ENCODE measurements at regions not wholly inside any gene's neighbourhood (a gene's known extent, or its start where the extent isn't known, plus 50 kb on each side); places are given as distances from the start of the nearest gene placed in this dataset.
"Not testable (repeated sequence)": the region's sequence is repeated elsewhere in the genome, so short reads cannot be mapped to it uniquely, and the experiment has no call there.

DNA sequence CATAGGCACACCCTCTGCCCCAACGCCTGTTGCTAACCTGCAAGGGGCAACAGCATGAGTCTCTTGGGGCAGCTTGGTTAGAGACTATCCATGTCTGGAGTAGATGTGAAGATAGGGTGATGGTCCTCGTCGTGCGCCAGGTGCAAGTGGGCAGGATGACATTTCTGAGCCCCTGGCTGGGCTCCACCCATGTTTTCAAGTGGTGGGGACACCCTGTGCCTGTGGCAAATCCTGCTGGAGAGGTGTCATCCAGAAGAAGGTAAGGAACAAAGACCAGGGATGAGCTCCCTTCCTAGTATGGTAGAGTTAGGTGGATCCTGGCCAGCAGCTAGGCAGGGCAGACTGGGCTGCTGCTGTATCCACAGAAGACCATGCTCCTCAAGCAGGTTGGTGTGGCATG, 152.6 kb downstream of the ABHD5 start:
- no peaks in the 10 kb centered on the region for H4K20me1 ChIP-seq (ENCODE audit: insufficient read depth, poor library complexity, severe bottlenecking)
- no peaks in the 10 kb centered on the region for H3K9me2 ChIP-seq (replicated peaks; ENCODE audit: insufficient read depth)
- H3K27ac ChIP-seq, result no peak overlapping the region
- no peaks in the 10 kb centered on the region for H3K79me2 ChIP-seq
- H2AFZ ChIP-seq, result no peak overlapping the region
- no peak overlapping the region for H3K4me3 ChIP-seq
- H3K4me1 ChIP-seq (ENCODE audit: insufficient read depth), result no peaks in the 10 kb centered on the region
- no peaks in the 10 kb centered on the region for H3K9me3 ChIP-seq (ENCODE audit: low read depth)
- H3K4me2 ChIP-seq, result no peak overlapping the region
- TF ChIP-seq EZH2 (IDR thresholded peaks at IDR 0.05; ENCODE audit: borderline replicate concordance) (no peak), CTCF (IDR thresholded peaks at IDR 0.05; ENCODE audit: poor library complexity) (no peak), EZH2phosphoT487 (IDR thresholded peaks at IDR 0.05; ENCODE audit: low read depth, severe bottlenecking, unreplicated experiment) (no peak)
- 80% methylated on average over 4 of the region's 4 CpGs for WGBS (ENCODE audit: low lambda C conversion rate, missing lambda C conversion rate)
- H3K36me3 ChIP-seq (replicated peaks; ENCODE audit: insufficient read depth, low read depth), result no peaks in the 10 kb centered on the region
- no peaks in the 10 kb centered on the region for H3K27me3 ChIP-seq
- no peak for DNase-seq (ENCODE audit: low spot score)

DNA sequence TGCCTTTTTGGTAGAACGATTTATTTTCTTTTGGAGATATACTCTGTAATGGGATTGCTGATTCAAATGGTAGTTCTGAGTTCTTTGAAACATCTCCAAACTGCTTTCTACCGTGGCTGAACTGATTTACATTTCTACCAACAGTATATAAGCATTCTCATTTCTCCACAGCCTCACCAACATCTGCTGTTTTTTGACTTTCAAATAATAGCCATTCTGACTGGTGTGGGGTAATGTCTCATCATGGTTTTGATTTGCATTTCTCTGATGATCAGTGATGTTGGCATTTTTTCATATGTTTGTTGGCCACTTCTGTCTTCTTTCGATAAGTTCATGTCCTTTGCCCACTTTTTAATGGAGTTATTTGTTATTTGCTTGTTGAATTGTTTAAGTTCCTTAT, 154.0 kb downstream of the ABHD5 start:
- no peak for TF ChIP-seq EZH2 (IDR thresholded peaks at IDR 0.05; ENCODE audit: borderline replicate concordance)
- TF ChIP-seq EZH2phosphoT487 (IDR thresholded peaks at IDR 0.05; ENCODE audit: low read depth, severe bottlenecking, unreplicated experiment), result no peak
- TF ChIP-seq CTCF (IDR thresholded peaks at IDR 0.05; ENCODE audit: poor library complexity), result no peak
- Histone ChIP-seq H3K27ac (no peak overlapping the region), H4K20me1 (ENCODE audit: insufficient read depth, poor library complexity, severe bottlenecking) (no peaks in the 10 kb centered on the region), H3K9me2 (replicated peaks; ENCODE audit: insufficient read depth) (no peaks in the 10 kb centered on the region), H3K4me3 (no peak overlapping the region), H3K79me2 (no peaks in the 10 kb centered on the region), H3K27me3 (no peaks in the 10 kb centered on the region), H3K9me3 (ENCODE audit: low read depth) (no peaks in the 10 kb centered on the region), H3K36me3 (replicated peaks; ENCODE audit: insufficient read depth, low read depth) (no peaks in the 10 kb centered on the region), H3K4me2 (no peak overlapping the region), H3K4me1 (ENCODE audit: insufficient read depth) (no peaks in the 10 kb centered on the region), H2AFZ (no peak overlapping the region)
- DNase-seq (ENCODE audit: low spot score), result no peak
- WGBS (ENCODE audit: low lambda C conversion rate, missing lambda C conversion rate), result 72% methylated on average over 3 of the region's 3 CpGs

- H3K4me2 ChIP-seq; H3K9me3 ChIP-seq (ENCODE audit: low read depth); H3K4me1 ChIP-seq (ENCODE audit: insufficient read depth); H2AFZ ChIP-seq; H3K9me2 ChIP-seq (replicated peaks; ENCODE audit: insufficient read depth); H3K27me3 ChIP-seq; H3K79me2 ChIP-seq; H4K20me1 ChIP-seq (ENCODE audit: insufficient read depth, poor library complexity, severe bottlenecking); H3K27ac ChIP-seq; H3K4me3 ChIP-seq; DNase-seq (ENCODE audit: low spot score); H3K36me3 ChIP-seq (replicated peaks; ENCODE audit: insufficient read depth, low read depth): not testable (repeated sequence)
- WGBS (ENCODE audit: low lambda C conversion rate, missing lambda C conversion rate), result 70% methylated on average over 1 of the region's 1 CpG
Measured at GRCh38 chr3:43845553-43845952, 154.8 kb downstream of the ABHD5 start.

DNA sequence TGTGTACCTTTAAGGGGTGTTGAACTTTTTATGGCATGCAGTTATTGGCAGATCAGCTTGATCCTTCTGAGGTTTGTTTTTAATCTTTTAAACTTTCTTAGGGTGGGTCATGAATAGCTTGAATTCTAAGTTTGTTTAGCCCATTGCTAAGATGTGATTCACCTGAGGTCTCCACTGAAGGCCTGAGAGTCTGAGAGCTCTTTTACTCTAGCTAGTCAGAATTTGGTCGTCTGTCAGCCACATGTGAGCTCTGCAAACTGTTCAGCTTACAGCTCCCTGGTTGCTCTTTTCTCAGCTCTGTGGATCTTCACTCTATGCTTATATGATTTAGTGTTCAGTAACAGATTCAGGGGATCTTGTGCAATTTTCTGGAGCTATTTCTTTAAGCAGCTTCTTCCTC, 161.3 kb downstream of the ABHD5 start:
- H3K9me2 ChIP-seq (replicated peaks; ENCODE audit: insufficient read depth), result no peaks in the 10 kb centered on the region
- H3K27ac ChIP-seq, result peak overlapping the region; percentile 6
- DNase-seq (ENCODE audit: low spot score), result no peak
- H3K9me3 ChIP-seq (ENCODE audit: low read depth), result no peaks in the 10 kb centered on the region
- TF ChIP-seq CTCF (IDR thresholded peaks at IDR 0.05; ENCODE audit: poor library complexity) (no peak), EZH2phosphoT487 (IDR thresholded peaks at IDR 0.05; ENCODE audit: low read depth, severe bottlenecking, unreplicated experiment) (no peak)
- H3K36me3 ChIP-seq (replicated peaks; ENCODE audit: insufficient read depth, low read depth), result no peaks in the 10 kb centered on the region
- no peaks in the 10 kb centered on the region for H3K79me2 ChIP-seq
- H3K27me3 ChIP-seq, result peaks cover 6% of the 10 kb centered on the region
- peaks cover 4% of the 10 kb centered on the region for H3K4me1 ChIP-seq (ENCODE audit: insufficient read depth)
- no peak overlapping the region for H3K4me3 ChIP-seq
- 31% methylated on average over 1 of the region's 1 CpG for WGBS (ENCODE audit: low lambda C conversion rate, missing lambda C conversion rate)
- H2AFZ ChIP-seq, result no peak overlapping the region
- H3K4me2 ChIP-seq, result no peak overlapping the region
- no peaks in the 10 kb centered on the region for H4K20me1 ChIP-seq (ENCODE audit: insufficient read depth, poor library complexity, severe bottlenecking)

Data from hepatocyte (in vitro differentiated cells).